ENCODE measurements at regions not wholly inside any gene's neighbourhood (a gene's known extent, or its start where the extent isn't known, plus 50 kb on each side); places are given as distances from the start of the nearest gene placed in this dataset.

GRCh38 chr5:96566833-96567587, 95.2 kb upstream of the CAST start:
- no peak for DNase-seq (ENCODE audit: low spot score in 2 of 2)
- Histone ChIP-seq H3K9me3 (no peaks in the 10 kb centered on the region), H3K4me1 (peaks cover 12% of the 10 kb centered on the region), H3K27me3 (no peaks in the 10 kb centered on the region), H3K4me3 (no peak overlapping the region), H3K36me3 (no peaks in the 10 kb centered on the region), H3K27ac (no peak overlapping the region)
- 13% methylated on average over 8 of the region's 8 CpGs for WGBS
- TF ChIP-seq CTCF (IDR thresholded peaks at IDR 0.05) (no peak), POLR2AphosphoS5 (IDR thresholded peaks at IDR 0.05) (no peak), EP300 (IDR thresholded peaks at IDR 0.05) (no peak), POLR2A (IDR thresholded peaks at IDR 0.05) (no peak)

- WGBS = 87% methylated on average over 4 of the region's 4 CpGs
- H3K9me3 ChIP-seq = no peaks in the 10 kb centered on the region
- no peak for DNase-seq (ENCODE audit: low spot score in 2 of 2)
- H3K4me1 ChIP-seq = peaks cover 12% of the 10 kb centered on the region
- H3K27me3 ChIP-seq = no peaks in the 10 kb centered on the region
- TF ChIP-seq EP300 (IDR thresholded peaks at IDR 0.05) (no peak), POLR2AphosphoS5 (IDR thresholded peaks at IDR 0.05) (no peak), CTCF (IDR thresholded peaks at IDR 0.05) (no peak), POLR2A (IDR thresholded peaks at IDR 0.05) (no peak)
- no peak overlapping the region for H3K4me3 ChIP-seq
- no peaks in the 10 kb centered on the region for H3K36me3 ChIP-seq
- H3K27ac ChIP-seq = no peak overlapping the region
These were observed 92.8 kb upstream of the CAST start for GRCh38 chr5:96569332-96569731.

GRCh38 chr5:96569770-96570169, 92.4 kb upstream of the CAST start:
- 80% methylated on average over 4 of the region's 4 CpGs for WGBS
- Histone ChIP-seq H3K4me3 (no peak overlapping the region), H3K36me3 (no peaks in the 10 kb centered on the region), H3K27me3 (no peaks in the 10 kb centered on the region), H3K27ac (no peak overlapping the region), H3K9me3 (no peaks in the 10 kb centered on the region), H3K4me1 (peaks cover 12% of the 10 kb centered on the region)
- no peak for DNase-seq (ENCODE audit: low spot score in 2 of 2)
- TF ChIP-seq POLR2AphosphoS5 (IDR thresholded peaks at IDR 0.05) (no peak), EP300 (IDR thresholded peaks at IDR 0.05) (no peak), CTCF (IDR thresholded peaks at IDR 0.05) (no peak), POLR2A (IDR thresholded peaks at IDR 0.05) (no peak)

- H3K27me3 ChIP-seq = no peaks in the 10 kb centered on the region
- no peak overlapping the region for H3K4me3 ChIP-seq
- no peak for DNase-seq (ENCODE audit: low spot score in 2 of 2)
- H3K27ac ChIP-seq = no peak overlapping the region
- H3K36me3 ChIP-seq = no peaks in the 10 kb centered on the region
- no peaks in the 10 kb centered on the region for H3K4me1 ChIP-seq
- TF ChIP-seq POLR2A (IDR thresholded peaks at IDR 0.05) = no peak
- TF ChIP-seq EP300 (IDR thresholded peaks at IDR 0.05) = no peak
- TF ChIP-seq CTCF (IDR thresholded peaks at IDR 0.05) = no peak
- no peak for TF ChIP-seq POLR2AphosphoS5 (IDR thresholded peaks at IDR 0.05)
- H3K9me3 ChIP-seq = no peaks in the 10 kb centered on the region
- WGBS = 87% methylated on average over 5 of the region's 5 CpGs
These were observed 89.2 kb upstream of the CAST start for GRCh38 chr5:96572864-96573512.

GRCh38 chr5:96573513-96573894, 88.7 kb upstream of the CAST start:
- TF ChIP-seq EP300 (IDR thresholded peaks at IDR 0.05) (no peak), POLR2AphosphoS5 (IDR thresholded peaks at IDR 0.05) (no peak), CTCF (IDR thresholded peaks at IDR 0.05) (no peak), POLR2A (IDR thresholded peaks at IDR 0.05) (no peak)
- no peak for DNase-seq (ENCODE audit: low spot score in 2 of 2)
- no peaks in the 10 kb centered on the region for H3K36me3 ChIP-seq
- no peak overlapping the region for H3K4me3 ChIP-seq
- H3K27me3 ChIP-seq = no peaks in the 10 kb centered on the region
- no peaks in the 10 kb centered on the region for H3K4me1 ChIP-seq
- no peak overlapping the region for H3K27ac ChIP-seq
- no peaks in the 10 kb centered on the region for H3K9me3 ChIP-seq

All from suprapubic skin (tissue), 4 donors.